ENCODE measurements at regions not wholly inside any gene's neighbourhood (a gene's known extent, or its start where the extent isn't known, plus 50 kb on each side); places are given as distances from the start of the nearest gene placed in this dataset.

DNA sequence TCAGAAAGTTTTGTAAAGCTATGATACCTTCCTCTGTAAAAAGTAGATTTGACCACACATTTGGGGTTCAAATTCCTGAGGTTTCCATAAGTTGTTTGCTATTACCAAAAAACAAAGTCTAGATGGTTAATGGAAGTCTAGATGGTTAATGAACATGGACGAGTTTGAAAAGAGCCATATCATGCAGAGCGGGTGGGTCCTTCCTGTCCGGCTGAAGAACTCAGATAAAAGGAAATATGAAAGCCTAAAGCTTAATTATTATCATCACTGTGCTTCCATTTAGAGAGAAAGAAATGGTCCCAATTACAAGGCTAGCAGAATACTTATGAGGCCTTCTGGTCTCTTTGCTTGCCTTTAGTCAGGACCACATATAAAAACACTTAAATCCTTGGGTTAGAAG, 132.1 kb upstream of the SATB1 start:
- TF ChIP-seq, protein P1, sequence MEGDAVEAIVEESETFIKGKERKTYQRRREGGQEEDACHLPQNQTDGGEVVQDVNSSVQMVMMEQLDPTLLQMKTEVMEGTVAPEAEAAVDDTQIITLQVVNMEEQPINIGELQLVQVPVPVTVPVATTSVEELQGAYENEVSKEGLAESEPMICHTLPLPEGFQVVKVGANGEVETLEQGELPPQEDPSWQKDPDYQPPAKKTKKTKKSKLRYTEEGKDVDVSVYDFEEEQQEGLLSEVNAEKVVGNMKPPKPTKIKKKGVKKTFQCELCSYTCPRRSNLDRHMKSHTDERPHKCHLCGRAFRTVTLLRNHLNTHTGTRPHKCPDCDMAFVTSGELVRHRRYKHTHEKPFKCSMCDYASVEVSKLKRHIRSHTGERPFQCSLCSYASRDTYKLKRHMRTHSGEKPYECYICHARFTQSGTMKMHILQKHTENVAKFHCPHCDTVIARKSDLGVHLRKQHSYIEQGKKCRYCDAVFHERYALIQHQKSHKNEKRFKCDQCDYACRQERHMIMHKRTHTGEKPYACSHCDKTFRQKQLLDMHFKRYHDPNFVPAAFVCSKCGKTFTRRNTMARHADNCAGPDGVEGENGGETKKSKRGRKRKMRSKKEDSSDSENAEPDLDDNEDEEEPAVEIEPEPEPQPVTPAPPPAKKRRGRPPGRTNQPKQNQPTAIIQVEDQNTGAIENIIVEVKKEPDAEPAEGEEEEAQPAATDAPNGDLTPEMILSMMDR (IDR thresholded peaks at IDR 0.05) = no peak
- no peak for TF ChIP-seq EZH2phosphoT487 (IDR thresholded peaks at IDR 0.05)

All from neural progenitor cell (in vitro differentiated cells).